ENCODE measurements at regions not wholly inside any gene's neighbourhood (a gene's known extent, or its start where the extent isn't known, plus 50 kb on each side); places are given as distances from the start of the nearest gene placed in this dataset.
"Not testable (repeated sequence)": the region's sequence is repeated elsewhere in the genome, so short reads cannot be mapped to it uniquely, and the experiment has no call there.

DNA sequence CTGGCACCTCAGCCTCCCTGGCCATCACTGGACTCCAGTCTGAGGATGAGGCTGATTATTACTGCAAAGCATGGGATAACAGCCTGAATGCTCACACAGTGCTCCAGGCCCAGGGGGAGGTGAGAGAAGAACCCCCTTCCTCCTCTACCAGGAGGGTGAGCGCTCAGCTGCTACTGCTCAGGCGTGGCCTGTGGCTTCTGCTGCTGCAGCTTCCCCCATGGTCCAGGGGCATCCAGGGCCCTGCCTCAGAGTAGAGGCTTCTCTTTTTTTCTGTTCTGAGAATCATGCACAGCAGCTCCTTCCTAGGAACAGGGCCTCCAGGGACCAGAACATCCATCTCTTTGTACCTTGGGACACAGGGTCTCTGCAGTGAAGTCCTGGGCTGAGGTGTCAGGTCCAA lies 83.1 kb downstream of the VPREB1 start:
- CTCF ChIA-PET, result no interaction called here
- Mint-ChIP-seq H3K4me3 (ENCODE audit: low read depth, unreplicated experiment) (no peak overlapping the region), H3K27ac (ENCODE audit: unreplicated experiment) (no peak overlapping the region), H3K4me1 (ENCODE audit: low read depth, unreplicated experiment) (no peaks in the 10 kb centered on the region), H3K9me3 (ENCODE audit: low read depth, unreplicated experiment) (peaks cover 6% of the 10 kb centered on the region), H3K36me3 (ENCODE audit: insufficient read depth, unreplicated experiment) (peaks cover 9% of the 10 kb centered on the region), H3K27me3 (ENCODE audit: unreplicated experiment) (peaks cover 52% of the 10 kb centered on the region)
- TF ChIP-seq, protein P1, sequence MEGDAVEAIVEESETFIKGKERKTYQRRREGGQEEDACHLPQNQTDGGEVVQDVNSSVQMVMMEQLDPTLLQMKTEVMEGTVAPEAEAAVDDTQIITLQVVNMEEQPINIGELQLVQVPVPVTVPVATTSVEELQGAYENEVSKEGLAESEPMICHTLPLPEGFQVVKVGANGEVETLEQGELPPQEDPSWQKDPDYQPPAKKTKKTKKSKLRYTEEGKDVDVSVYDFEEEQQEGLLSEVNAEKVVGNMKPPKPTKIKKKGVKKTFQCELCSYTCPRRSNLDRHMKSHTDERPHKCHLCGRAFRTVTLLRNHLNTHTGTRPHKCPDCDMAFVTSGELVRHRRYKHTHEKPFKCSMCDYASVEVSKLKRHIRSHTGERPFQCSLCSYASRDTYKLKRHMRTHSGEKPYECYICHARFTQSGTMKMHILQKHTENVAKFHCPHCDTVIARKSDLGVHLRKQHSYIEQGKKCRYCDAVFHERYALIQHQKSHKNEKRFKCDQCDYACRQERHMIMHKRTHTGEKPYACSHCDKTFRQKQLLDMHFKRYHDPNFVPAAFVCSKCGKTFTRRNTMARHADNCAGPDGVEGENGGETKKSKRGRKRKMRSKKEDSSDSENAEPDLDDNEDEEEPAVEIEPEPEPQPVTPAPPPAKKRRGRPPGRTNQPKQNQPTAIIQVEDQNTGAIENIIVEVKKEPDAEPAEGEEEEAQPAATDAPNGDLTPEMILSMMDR (IDR thresholded peaks at IDR 0.05; ENCODE audit: unreplicated experiment), result no peak
- intact Hi-C loops (cut with micrococcal nuclease; ENCODE audit: unreplicated experiment), result no loop called here
- DNase-seq, result no peak
- BruUV-seq (replicated peaks), result no TSS peak

DNA sequence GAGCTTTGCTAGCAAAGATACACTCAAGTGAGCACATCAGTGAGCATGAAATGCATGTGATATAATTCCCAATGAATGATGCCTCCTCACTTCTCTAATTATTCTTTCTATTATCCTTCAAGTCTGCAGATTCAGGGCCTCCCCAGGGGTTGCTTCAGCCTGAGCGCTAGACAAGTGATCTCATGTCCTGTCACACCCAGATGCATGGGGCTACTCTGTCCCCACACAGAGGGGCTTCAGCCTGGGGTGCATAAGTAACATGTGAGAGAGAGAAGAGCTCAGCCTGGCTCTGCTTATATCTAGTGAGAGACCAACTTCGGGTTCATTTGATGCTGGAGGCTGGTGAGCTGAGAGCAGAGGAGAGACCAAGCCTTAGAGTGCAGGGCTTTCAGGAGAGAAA lies 85.2 kb downstream of the VPREB1 start:
- DNase-seq, result no peak
- CTCF ChIA-PET, result interaction anchor here (0.5 to 1.3 kb wide), 3 partner anchors 11 to 281 kb away, joined by 3 to 4 read pairs (median 3); no protein-coding TSS in a partner anchor
- peaks cover 6% of the 10 kb centered on the region for H3K9me3 Mint-ChIP-seq (ENCODE audit: low read depth, unreplicated experiment)
- no peak overlapping the region for H3K4me3 Mint-ChIP-seq (ENCODE audit: low read depth, unreplicated experiment)
- no peaks in the 10 kb centered on the region for H3K4me1 Mint-ChIP-seq (ENCODE audit: low read depth, unreplicated experiment)
- H3K27ac Mint-ChIP-seq (ENCODE audit: unreplicated experiment), result no peak overlapping the region
- BruUV-seq (replicated peaks), result no TSS peak
- H3K27me3 Mint-ChIP-seq (ENCODE audit: unreplicated experiment), result peaks cover 73% of the 10 kb centered on the region
- H3K36me3 Mint-ChIP-seq (ENCODE audit: insufficient read depth, unreplicated experiment), result no peaks in the 10 kb centered on the region
- intact Hi-C loops (cut with micrococcal nuclease; ENCODE audit: unreplicated experiment), result no loop called here
- TF ChIP-seq, protein P1 (IDR thresholded peaks at IDR 0.05; ENCODE audit: unreplicated experiment), result no peak

DNA sequence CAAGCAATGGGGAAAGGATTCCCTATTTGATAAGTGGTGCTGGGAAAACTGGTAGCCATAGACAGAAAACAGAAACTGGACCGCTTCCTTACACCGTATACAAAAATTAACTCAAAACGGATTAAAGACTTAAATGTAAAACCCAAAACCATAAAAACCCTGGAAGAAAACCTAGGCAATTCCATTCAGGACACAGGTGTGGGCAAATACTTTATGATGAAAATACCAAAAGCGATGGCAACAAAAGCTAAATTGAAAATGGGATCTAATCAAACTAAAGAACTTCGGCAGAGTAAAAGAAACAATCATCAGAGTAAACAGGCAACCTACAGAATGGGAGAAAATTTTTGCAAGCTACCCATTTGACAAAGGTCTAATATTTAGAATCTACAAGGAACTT lies 91.1 kb downstream of the VPREB1 start:
- H3K27ac Mint-ChIP-seq (ENCODE audit: unreplicated experiment); BruUV-seq (replicated peaks); H3K4me3 Mint-ChIP-seq (ENCODE audit: low read depth, unreplicated experiment); intact Hi-C loops (cut with micrococcal nuclease; ENCODE audit: unreplicated experiment); H3K9me3 Mint-ChIP-seq (ENCODE audit: low read depth, unreplicated experiment); DNase-seq; H3K36me3 Mint-ChIP-seq (ENCODE audit: insufficient read depth, unreplicated experiment); H3K4me1 Mint-ChIP-seq (ENCODE audit: low read depth, unreplicated experiment): not testable (repeated sequence)
- peaks cover 96% of the 10 kb centered on the region for H3K27me3 Mint-ChIP-seq (ENCODE audit: unreplicated experiment)
- CTCF ChIA-PET, result interaction anchor here (0.6 kb wide), 1 partner anchor 43 kb away, joined by 4 read pairs; no protein-coding TSS in a partner anchor

DNA sequence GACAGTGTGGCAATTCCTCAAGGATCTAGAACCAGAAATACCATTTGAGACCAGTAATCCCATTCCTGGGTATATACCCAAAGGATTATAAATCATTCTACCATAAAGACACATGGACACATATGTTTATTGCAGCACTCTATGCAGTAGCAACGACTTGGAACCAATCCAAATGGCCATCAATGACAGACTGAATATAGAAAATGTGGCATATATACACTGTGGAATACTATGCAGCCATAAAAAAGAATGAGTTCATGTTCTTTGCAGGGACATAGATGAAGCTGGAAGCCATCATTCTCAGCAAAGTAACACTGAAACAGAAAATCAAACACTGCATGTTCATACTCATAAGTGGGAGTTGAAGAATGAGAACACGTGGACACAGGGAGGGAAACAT lies 91.7 kb downstream of the VPREB1 start:
- intact Hi-C loops (cut with micrococcal nuclease; ENCODE audit: unreplicated experiment); DNase-seq; H3K4me3 Mint-ChIP-seq (ENCODE audit: low read depth, unreplicated experiment); H3K9me3 Mint-ChIP-seq (ENCODE audit: low read depth, unreplicated experiment); H3K27ac Mint-ChIP-seq (ENCODE audit: unreplicated experiment); H3K4me1 Mint-ChIP-seq (ENCODE audit: low read depth, unreplicated experiment); H3K36me3 Mint-ChIP-seq (ENCODE audit: insufficient read depth, unreplicated experiment); BruUV-seq (replicated peaks); CTCF ChIA-PET: not testable (repeated sequence)
- peaks cover 100% of the 10 kb centered on the region for H3K27me3 Mint-ChIP-seq (ENCODE audit: unreplicated experiment)

DNA sequence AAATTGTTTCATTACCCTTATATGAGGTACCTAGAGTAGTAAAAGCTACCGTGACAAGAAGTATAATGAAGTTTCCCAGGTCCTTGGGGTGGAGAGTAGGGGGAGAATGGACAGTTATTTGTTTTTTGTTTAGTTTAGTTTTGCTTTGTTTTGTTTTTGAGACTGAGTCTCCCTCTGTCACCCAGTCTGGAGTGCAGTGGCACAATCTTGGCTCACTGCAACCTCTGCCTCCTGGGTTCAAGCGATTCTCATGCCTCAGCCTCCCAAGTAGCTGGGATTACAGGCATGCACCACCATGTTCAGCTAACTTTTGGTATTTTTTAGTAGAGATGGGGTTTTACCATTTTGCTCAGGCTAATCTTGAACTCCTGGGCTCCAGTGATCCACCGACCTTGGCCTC lies 94.2 kb downstream of the VPREB1 start:
- BruUV-seq (replicated peaks); H3K36me3 Mint-ChIP-seq (ENCODE audit: insufficient read depth, unreplicated experiment); H3K9me3 Mint-ChIP-seq (ENCODE audit: low read depth, unreplicated experiment); H3K27ac Mint-ChIP-seq (ENCODE audit: unreplicated experiment); intact Hi-C loops (cut with micrococcal nuclease; ENCODE audit: unreplicated experiment); DNase-seq; H3K4me1 Mint-ChIP-seq (ENCODE audit: low read depth, unreplicated experiment); H3K4me3 Mint-ChIP-seq (ENCODE audit: low read depth, unreplicated experiment): not testable (repeated sequence)
- CTCF ChIA-PET, result interaction anchor here (0.8 kb wide), 1 partner anchor 285 kb away, joined by 3 read pairs; no protein-coding TSS in a partner anchor
- H3K27me3 Mint-ChIP-seq (ENCODE audit: unreplicated experiment), result peaks cover 89% of the 10 kb centered on the region

DNA sequence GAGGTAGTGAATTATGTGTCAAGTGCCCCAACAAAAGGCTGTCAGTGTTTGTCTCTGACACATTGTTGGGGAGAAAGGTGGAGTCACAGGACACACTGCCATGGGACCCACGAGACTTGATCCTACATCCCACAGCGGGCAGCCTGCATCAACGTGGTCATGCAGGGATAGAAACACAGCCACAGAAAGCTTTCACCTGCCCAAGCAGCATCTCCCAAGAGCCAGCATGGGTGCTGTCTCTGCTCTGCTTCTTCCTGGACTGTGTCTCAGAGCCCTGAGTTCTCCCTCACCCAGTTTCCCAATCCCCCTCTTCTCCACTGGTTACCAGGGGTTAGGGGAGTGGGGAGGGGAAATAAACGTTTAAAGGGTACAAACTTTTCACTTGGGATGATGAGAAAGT lies 97.2 kb downstream of the VPREB1 start:
- H3K27me3 Mint-ChIP-seq (ENCODE audit: unreplicated experiment), result peaks cover 75% of the 10 kb centered on the region
- no peaks in the 10 kb centered on the region for H3K9me3 Mint-ChIP-seq (ENCODE audit: low read depth, unreplicated experiment)
- intact Hi-C loops (cut with micrococcal nuclease; ENCODE audit: unreplicated experiment), result no loop called here
- H3K4me3 Mint-ChIP-seq (ENCODE audit: low read depth, unreplicated experiment), result no peak overlapping the region
- no TSS peak for BruUV-seq (replicated peaks)
- DNase-seq, result no peak
- no peaks in the 10 kb centered on the region for H3K36me3 Mint-ChIP-seq (ENCODE audit: insufficient read depth, unreplicated experiment)
- TF ChIP-seq, protein P1 (IDR thresholded peaks at IDR 0.05; ENCODE audit: unreplicated experiment), result no peak
- H3K4me1 Mint-ChIP-seq (ENCODE audit: low read depth, unreplicated experiment), result no peaks in the 10 kb centered on the region
- CTCF ChIA-PET, result no interaction called here
- H3K27ac Mint-ChIP-seq (ENCODE audit: unreplicated experiment), result no peak overlapping the region
